T-helper 1 cell (primary cell): ENCODE measurements at regions not wholly inside any gene's neighbourhood (a gene's known extent, or its start where the extent isn't known, plus 50 kb on each side); places are given as distances from the start of the nearest gene placed in this dataset.

Experiments
- DNase-seq, 5 donors: peaks; one replicate each; pipeline ENCODE4 v3.0.0-alpha.2; 2012 to 2020

GRCh38 chr2:198488964-198489363, 684.6 kb downstream of the PLCL1 start:
- DNase-seq: no peak

GRCh38 chr2:198483051-198483450, 678.7 kb downstream of the PLCL1 start:
- DNase-seq: no peak

DNA sequence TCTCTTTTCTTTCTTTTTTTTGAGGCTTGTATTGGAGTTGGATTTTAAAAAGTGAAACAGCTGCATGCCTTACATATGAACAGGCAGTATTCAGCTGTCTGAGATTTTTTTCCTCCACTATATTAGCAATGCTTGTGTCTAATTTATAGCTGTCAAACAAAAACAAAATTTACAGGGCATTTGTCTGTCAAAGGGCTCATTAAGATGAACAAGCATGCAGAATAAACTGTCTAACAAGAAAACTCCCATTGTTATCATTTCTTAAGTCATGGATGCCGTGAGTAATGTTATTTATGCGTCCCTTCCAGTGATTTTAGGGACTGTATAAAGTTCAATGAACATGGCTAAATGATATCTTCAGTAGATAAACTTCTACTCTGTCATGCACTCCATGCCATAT, 674.7 kb downstream of the PLCL1 start:
- no peak for DNase-seq

GRCh38 chr2:198478361-198478760, 674.0 kb downstream of the PLCL1 start:
- no peak for DNase-seq

DNA sequence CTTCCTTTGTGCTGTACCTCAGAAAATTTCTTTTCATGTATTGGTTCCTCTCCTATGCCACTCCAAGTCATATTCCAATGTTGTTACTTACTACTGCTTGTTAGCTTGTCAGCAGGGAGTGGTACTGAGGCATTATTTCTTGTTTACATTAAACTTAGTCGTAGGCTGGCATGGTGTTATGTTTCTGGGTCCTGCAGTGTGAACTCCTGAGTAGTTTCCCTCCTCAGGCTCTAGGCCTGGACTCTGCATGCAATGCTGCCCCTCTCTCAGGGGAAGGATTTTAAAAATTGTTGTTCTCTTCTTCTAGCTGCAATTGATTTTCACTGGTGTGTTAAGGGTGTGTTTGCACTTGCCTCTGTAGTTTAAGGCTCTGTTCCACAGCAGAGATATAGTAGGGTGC, 671.6 kb downstream of the PLCL1 start:
- no peak for DNase-seq

- DNase-seq: no peak
Measured at GRCh38 chr2:198471291-198471690, 666.9 kb downstream of the PLCL1 start.

DNA sequence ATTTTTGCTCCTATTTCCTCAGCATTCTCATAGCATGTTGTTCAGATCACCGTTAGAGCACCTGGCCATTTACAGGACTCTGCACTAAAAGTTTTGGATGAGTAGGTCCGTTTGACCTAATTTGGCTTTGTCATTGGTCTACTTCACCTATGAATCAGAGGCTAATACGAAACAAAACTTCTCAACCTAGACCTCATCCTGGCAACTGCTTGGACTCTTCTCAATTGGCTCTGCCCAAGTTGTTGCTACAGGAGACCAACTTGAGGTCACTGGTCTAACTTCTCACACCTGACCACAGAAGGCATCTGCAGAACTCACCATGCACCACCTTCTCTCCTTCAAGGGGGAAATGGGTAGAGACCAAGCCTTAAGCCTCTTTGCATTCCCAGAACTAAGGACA, 663.7 kb downstream of the PLCL1 start:
- no peak for DNase-seq

DNA sequence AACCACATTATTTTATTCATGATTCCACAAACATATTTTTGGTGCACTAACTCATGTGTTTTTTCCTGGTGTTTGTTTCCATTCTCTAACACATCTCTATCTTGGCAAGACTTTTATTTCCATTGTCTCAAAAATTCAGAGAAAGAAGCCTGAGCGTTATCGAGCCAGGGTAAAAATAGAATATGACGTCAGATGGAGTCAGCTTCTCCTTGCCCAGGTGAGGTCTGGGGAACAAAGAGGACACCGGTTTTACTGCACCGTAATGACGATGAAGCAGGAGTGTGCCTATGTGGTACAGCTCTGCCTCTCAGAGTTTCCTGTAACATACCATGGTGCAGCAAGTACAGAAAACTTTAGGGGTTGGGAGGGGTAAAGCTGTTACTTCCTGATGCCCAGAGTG, 661.6 kb downstream of the PLCL1 start:
- no peak for DNase-seq

GRCh38 chr2:198456418-198456817, 652.0 kb downstream of the PLCL1 start:
- no peak for DNase-seq

GRCh38 chr2:198453866-198454265, 649.5 kb downstream of the PLCL1 start:
- no peak for DNase-seq

GRCh38 chr2:198452327-198452726, 647.9 kb downstream of the PLCL1 start:
- no peak for DNase-seq

DNA sequence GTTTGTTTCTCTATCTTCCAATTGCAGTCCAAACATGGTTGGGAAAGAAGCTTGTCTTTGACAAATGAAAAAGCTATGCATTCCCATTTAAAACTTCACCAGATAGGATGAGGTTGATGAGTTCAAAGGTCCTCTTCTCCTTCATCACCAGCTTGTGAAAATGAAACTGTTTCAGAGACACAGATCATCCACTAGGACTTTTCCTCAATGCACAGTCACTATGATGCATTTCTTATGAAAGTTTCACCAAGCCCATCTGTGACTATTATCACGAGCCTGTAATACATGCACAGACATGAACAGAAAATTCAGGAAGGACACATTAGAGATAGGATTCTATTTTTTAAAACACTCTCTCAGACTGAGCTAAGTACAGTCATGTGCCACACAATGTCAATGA, 644.4 kb downstream of the PLCL1 start:
- DNase-seq: no peak

- DNase-seq: no peak
Measured at GRCh38 chr2:198444800-198445287, 640.5 kb downstream of the PLCL1 start.

DNA sequence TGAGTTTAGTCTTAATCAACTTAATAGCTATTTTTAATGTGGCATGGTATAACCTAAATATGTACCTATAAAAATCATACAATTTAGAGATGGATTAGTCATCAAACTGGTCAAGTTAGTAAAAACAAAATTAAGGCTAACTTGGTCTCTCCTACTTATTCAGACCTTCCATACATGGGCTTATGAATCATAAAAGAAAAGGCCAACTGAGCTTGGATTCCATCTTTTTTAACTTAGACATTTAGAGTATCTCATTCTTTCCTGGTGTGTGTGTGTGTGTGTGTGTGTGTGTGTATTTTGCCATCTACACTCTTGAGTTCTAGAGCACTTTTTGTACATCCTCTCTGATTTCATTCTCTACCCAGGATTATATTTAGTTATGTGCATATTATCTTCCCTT, 637.5 kb downstream of the PLCL1 start:
- DNase-seq: no peak

DNA sequence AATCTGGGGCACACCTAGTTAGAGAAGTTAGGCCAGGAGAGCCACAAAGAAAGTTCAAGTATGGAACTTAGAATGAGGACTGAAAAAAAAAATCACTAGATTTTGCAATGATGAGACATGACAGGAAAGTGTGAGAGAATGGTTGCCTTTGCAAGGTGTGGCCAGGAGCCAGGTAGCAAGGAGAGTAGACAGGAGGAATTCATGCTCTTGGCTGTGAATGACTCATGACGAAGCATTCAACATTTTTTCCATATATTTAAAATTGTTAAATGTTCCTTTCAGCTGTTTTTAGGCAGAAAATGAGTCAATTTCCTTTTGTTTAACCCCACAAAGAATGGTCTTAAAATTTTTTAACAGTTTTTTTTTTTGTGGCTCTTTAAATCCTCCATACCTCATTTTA, 636.9 kb downstream of the PLCL1 start:
- DNase-seq: no peak

DNA sequence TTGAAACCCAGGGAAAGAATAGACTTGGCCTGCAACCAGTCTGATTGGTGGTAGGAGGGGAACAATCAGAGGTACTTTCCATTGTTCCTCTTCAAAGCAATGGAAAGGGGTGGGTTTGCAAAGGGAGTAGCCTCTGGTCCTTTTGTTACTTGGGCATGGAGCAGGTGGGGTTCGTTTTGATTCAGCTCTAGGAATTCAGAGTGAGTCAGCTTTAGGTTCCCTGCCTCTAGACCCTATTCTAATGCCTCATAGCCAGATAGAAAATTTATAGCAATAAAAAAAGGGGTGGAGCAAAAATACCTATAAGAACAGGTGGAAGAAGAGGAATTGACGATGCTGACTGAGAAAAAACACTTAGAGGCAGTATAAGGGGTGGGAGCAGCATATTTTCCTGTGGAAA, 636.4 kb downstream of the PLCL1 start:
- no peak for DNase-seq

- no peak for DNase-seq
Measured at GRCh38 chr2:198438331-198438730, 633.9 kb downstream of the PLCL1 start.

DNA sequence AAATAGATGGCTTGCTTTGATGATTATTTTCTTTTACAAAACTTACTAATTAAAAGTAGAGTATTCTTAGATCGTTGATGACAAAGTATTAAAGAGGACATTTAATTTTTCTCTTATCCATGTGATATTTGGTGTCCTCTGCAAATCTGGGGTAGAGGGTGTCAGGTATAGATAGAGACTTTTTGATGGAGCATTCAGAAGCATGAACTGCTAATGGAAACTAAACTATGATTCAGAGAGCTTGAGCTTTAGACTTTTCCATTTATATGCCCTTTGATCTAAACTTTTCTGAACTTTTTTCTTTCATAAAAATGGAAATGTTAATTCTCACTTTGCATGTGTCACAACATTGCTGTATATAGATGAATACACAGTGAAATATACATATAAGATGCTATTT, 619.7 kb downstream of the PLCL1 start:
- no peak for DNase-seq

GRCh38 chr2:198417836-198418235, 613.4 kb downstream of the PLCL1 start:
- DNase-seq: no peak

GRCh38 chr2:198414976-198415375, 610.6 kb downstream of the PLCL1 start:
- DNase-seq: no peak

DNA sequence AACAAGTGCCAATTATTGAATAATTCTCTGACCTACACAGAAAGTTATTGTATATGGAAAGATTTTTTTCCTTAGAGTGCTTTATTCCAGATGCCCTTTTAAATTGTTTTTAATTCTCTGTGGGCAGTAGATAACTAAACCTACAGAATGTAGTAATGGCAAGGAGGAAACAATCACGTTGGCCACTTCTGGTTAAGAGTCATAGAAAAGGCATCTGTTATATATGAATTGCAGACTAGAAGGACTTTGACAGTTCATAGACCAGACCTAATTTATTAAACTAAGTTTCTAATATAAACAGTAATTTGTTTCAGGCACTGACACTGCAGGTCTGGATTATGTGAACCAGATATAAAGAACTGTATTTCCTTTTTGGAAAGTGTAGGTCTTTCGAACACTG, 607.5 kb downstream of the PLCL1 start:
- DNase-seq: no peak

DNA sequence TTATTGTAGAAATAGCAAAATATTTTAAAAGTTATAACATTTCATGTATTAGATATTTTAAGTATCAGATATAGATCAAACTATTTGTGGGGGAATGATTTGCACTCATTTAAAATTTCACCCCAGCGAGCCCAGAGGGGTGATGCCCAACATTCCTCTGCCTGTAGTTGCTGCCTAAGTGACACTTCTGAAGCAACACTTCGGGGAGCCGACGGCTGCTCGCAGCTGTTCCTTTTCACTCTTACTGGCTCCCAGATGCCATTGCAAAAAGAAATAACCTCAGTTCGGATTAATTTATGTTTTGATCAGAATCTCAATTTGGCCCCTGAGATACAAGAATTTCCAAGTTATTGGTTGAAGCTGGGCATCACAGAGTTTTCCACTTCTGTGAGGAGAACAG, 603.8 kb downstream of the PLCL1 start:
- no peak for DNase-seq

DNA sequence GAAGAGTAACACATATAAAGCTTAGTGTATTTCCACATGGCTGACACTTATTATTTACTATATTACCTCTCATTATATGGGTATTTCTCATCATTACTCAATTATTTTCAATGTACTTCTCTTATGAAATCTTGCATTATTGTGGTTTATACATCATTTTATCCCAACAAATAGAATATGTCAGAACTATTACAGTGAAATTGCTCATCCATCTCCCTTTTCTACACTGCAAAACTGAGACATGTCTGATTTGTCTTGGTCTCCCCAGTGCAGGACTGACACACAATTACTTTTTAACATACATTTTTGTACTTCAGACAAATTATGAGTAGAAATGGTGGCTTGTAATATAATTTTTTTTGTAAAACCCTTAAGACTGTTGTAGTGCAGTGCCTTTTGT, 600.9 kb downstream of the PLCL1 start:
- no peak for DNase-seq

DNA sequence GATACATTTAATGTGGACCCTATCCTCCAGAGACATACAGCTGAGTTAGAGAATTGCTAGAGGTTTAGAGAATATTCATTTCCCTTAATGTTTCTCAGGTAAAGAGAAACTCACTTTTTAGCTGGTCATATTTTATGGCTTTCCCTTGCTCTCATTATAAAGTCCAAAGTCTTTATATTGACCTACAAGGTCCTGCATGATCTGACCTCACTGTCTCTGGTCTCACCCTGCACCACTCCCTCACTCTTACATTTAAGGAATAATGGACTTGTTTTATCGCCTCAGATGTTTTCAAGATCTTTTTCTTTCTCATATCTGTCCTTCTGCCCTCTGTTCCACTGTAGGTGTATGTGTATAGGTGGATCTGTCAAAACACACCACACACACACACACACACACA, 597.3 kb downstream of the PLCL1 start:
- DNase-seq: no peak

DNA sequence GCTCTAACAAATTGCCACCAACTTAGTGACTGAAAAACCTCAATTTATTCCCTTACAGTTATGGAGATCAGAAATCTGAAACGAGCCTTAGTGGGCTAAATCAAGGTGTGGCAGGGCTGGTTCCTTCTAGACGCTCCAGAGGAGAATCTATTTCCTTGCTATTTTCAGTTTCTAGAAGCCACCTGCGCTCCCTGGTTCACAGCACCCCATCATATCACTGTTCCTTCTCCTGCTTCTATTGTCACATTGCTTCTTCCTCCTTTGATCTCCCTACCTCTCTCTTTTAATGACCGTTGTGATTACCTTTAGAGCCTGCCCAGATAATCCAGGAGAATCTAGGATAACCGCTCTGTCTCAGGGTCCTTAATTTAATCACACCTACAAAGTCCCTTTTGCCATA, 596.6 kb downstream of the PLCL1 start:
- no peak for DNase-seq

GRCh38 chr2:198394208-198394607, 589.8 kb downstream of the PLCL1 start:
- DNase-seq: no peak
